ENCODE measurements at regions not wholly inside any gene's neighbourhood (a gene's known extent, or its start where the extent isn't known, plus 50 kb on each side); places are given as distances from the start of the nearest gene placed in this dataset.

- in situ Hi-C loops (cut with MboI): no loop called here
- no peaks in the 10 kb centered on the region for H3K79me2 ChIP-seq (ENCODE audit: control insufficient read depth, insufficient read depth, low read length)
- POLR2A ChIA-PET: no interaction called here
- H3K36me3 ChIP-seq (ENCODE audit: control insufficient read depth in 2 of 2, insufficient read depth in 2 of 2, low read length in 1 of 2): no peaks in the 10 kb centered on the region
- no peak overlapping the region for H2AFZ ChIP-seq (ENCODE audit: control insufficient read depth, low read depth, low read length)
- no peaks in the 10 kb centered on the region for H3K9me3 ChIP-seq (replicated peaks; ENCODE audit: control insufficient read depth, insufficient read depth, low read length)
- no peak for DNase-seq (ENCODE audit: low read depth, low spot score)
- no peak overlapping the region for H3K27ac ChIP-seq (ENCODE audit: control insufficient read depth, insufficient read depth)
- no peak overlapping the region for H3K4me3 ChIP-seq
- no peak for FAIRE-seq
- ATAC-seq: no peak
- H3K27me3 ChIP-seq (replicated peaks in 1 of 2; ENCODE audit: control insufficient read depth in 2 of 2, insufficient read depth in 2 of 2, low read length in 1 of 2): no peaks in the 10 kb centered on the region
- intact Hi-C loops (cut with micrococcal nuclease; ENCODE audit: unreplicated experiment): no loop called here
- H3K4me1 ChIP-seq (ENCODE audit: control insufficient read depth, insufficient read depth, low read length): no peaks in the 10 kb centered on the region
- TF ChIP-seq NR2F1 (conservative IDR thresholded peaks at IDR 0.05) (no peak), NRF1 (conservative IDR thresholded peaks at IDR 0.05; ENCODE audit: low read depth, low read length) (no peak), CBX3 (IDR thresholded peaks at IDR 0.05; ENCODE audit: borderline replicate concordance, low read depth) (no peak), USF1 (IDR thresholded peaks at IDR 0.05; ENCODE audit: borderline replicate concordance, extremely low read length, insufficient read depth, low read depth, low read length) (no peak), MTA3 (IDR thresholded peaks at IDR 0.05; ENCODE audit: borderline replicate concordance, low read length) (no peak), NR2C2 (IDR thresholded peaks at IDR 0.05; ENCODE audit: borderline replicate concordance, control insufficient read depth, insufficient read length, low read depth) (no peak), STAT3 (IDR thresholded peaks at IDR 0.05; ENCODE audit: low read depth, low read length) (no peak), CEBPB (IDR thresholded peaks at IDR 0.05; ENCODE audit: borderline replicate concordance in 1 of 2, low read depth in 2 of 2, low read length in 2 of 2) (no peak), TCF3 (IDR thresholded peaks at IDR 0.05; ENCODE audit: borderline replicate concordance, insufficient read depth, low read depth, low read length) (no peak), RUNX3 (IDR thresholded peaks at IDR 0.05; ENCODE audit: low read length) (no peak), RELA (IDR thresholded peaks at IDR 0.05; ENCODE audit: borderline replicate concordance, partially characterized antibody) (no peak)
- H3K9ac ChIP-seq (ENCODE audit: control insufficient read depth, insufficient read depth, low read length): no peak overlapping the region
- BruUV-seq (replicated peaks): no TSS peak
- H4K20me1 ChIP-seq (ENCODE audit: control insufficient read depth, insufficient read depth): no peaks in the 10 kb centered on the region
- SMC1A ChIA-PET (ENCODE audit: uncharacterized antibody, unreplicated experiment): interaction anchor here (0.8 to 1.6 kb wide), 5 partner anchors 8 to 122 kb away, joined by 3 to 4 read pairs (median 3); no protein-coding TSS in a partner anchor
- CTCF ChIA-PET: interaction anchor here (1.0 to 1.4 kb wide), 2 partner anchors 9 to 64 kb away, joined by 4 read pairs; no protein-coding TSS in a partner anchor
- RAD21 ChIA-PET (ENCODE audit: unreplicated experiment): interaction anchor here (0.9 to 1.3 kb wide), 2 partner anchors 54 to 121 kb away, joined by 3 read pairs; no protein-coding TSS in a partner anchor
- no peak overlapping the region for H3K4me2 ChIP-seq (ENCODE audit: control insufficient read depth, insufficient read depth)
- 1% methylated on average over 5 of the region's 5 CpGs for WGBS (ENCODE audit: insufficient coverage, insufficient replicate concordance, low lambda C conversion rate, missing lambda C conversion rate)
Measured at GRCh38 chr2:207231106-207231865, 65.5 kb upstream of the KLF7 start.

Measured in GM12878 (cell line).